ENCODE measurements at regions not wholly inside any gene's neighbourhood (a gene's known extent, or its start where the extent isn't known, plus 50 kb on each side); places are given as distances from the start of the nearest gene placed in this dataset.

GRCh38 chr5:125489146-125489545, 742.7 kb upstream of the ZNF608 start:
- H3K9me3 Mint-ChIP-seq (ENCODE audit: low read depth): peaks cover 6% of the 10 kb centered on the region
- DNase-seq (ENCODE audit: low spot score, unreplicated experiment): no peak
- H3K36me3 Mint-ChIP-seq (ENCODE audit: insufficient read depth): no peaks in the 10 kb centered on the region
- H3K27me3 Mint-ChIP-seq: no peaks in the 10 kb centered on the region
- peaks cover 41% of the 10 kb centered on the region for H3K4me1 Mint-ChIP-seq (ENCODE audit: low read depth)
- no peak overlapping the region for H3K27ac Mint-ChIP-seq
- no peak for TF ChIP-seq CTCF (IDR thresholded peaks at IDR 0.05; ENCODE audit: unreplicated experiment)
- no peak overlapping the region for H3K4me3 Mint-ChIP-seq (ENCODE audit: low read depth)

GRCh38 chr5:125491986-125492492, 745.6 kb upstream of the ZNF608 start:
- no peak overlapping the region for H3K27ac Mint-ChIP-seq
- no peak for DNase-seq (ENCODE audit: low spot score, unreplicated experiment)
- no peak for TF ChIP-seq CTCF (IDR thresholded peaks at IDR 0.05; ENCODE audit: unreplicated experiment)

DNA sequence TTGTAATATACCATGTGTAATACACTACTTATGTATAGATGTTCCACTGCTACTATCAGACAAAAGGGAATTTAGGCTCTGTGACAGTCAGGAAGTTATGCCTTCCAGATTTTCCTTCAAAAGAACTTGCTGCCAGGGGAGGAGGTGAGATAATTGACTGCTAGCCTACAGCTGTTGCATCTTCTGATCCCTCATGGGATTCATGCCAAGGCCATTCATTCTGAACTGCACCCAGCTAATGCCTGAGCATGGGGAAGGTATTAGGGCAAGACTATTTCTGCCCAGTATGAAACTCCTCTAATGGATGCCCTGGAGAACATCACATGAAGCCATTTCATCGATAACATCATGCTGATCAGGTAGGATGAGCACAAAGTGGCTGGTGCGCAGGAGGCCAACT, 746.5 kb upstream of the ZNF608 start:
- no peak overlapping the region for H3K27ac Mint-ChIP-seq
- TF ChIP-seq CTCF (IDR thresholded peaks at IDR 0.05; ENCODE audit: unreplicated experiment): no peak
- H3K27me3 Mint-ChIP-seq: no peaks in the 10 kb centered on the region
- DNase-seq (ENCODE audit: low spot score, unreplicated experiment): no peak
- H3K4me3 Mint-ChIP-seq (ENCODE audit: low read depth): no peak overlapping the region
- H3K9me3 Mint-ChIP-seq (ENCODE audit: low read depth): peaks cover 6% of the 10 kb centered on the region
- peaks cover 22% of the 10 kb centered on the region for H3K4me1 Mint-ChIP-seq (ENCODE audit: low read depth)
- H3K36me3 Mint-ChIP-seq (ENCODE audit: insufficient read depth): no peaks in the 10 kb centered on the region

More at GRCh38 chr5:125491986-125492492, 745.6 kb upstream of the ZNF608 start:
- no peaks in the 10 kb centered on the region for H3K36me3 Mint-ChIP-seq (ENCODE audit: insufficient read depth)
- H3K4me1 Mint-ChIP-seq (ENCODE audit: low read depth): peaks cover 21% of the 10 kb centered on the region
- no peak overlapping the region for H3K4me3 Mint-ChIP-seq (ENCODE audit: low read depth)
- H3K27me3 Mint-ChIP-seq: no peaks in the 10 kb centered on the region
- H3K9me3 Mint-ChIP-seq (ENCODE audit: low read depth): peaks cover 6% of the 10 kb centered on the region

DNA sequence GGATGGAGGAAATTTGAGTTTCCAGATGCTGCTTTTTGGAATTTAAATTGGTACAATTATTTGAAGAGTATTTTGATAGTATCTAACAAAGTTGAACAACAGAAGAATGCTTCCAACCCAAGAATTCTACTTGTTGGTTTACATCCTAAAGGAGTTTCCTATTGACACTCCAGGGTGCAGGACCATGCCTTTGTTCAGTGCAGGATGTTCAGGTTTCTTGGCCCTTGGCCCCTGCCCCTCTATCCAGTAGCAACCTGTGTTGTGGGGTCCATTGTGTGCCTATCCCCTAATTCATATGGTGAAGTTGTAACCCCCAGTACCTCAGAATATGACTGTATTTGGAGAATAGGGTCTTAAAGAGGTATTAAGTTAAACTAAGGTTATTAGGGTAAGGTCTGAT, 750.0 kb upstream of the ZNF608 start:
- peaks cover 7% of the 10 kb centered on the region for H3K4me1 Mint-ChIP-seq (ENCODE audit: low read depth)
- H3K36me3 Mint-ChIP-seq (ENCODE audit: insufficient read depth): no peaks in the 10 kb centered on the region
- no peak overlapping the region for H3K4me3 Mint-ChIP-seq (ENCODE audit: low read depth)
- no peaks in the 10 kb centered on the region for H3K27me3 Mint-ChIP-seq
- DNase-seq (ENCODE audit: low spot score, unreplicated experiment): no peak
- no peak overlapping the region for H3K27ac Mint-ChIP-seq
- no peak for TF ChIP-seq CTCF (IDR thresholded peaks at IDR 0.05; ENCODE audit: unreplicated experiment)
- peaks cover 6% of the 10 kb centered on the region for H3K9me3 Mint-ChIP-seq (ENCODE audit: low read depth)

GRCh38 chr5:125497651-125498050, 751.2 kb upstream of the ZNF608 start:
- H3K9me3 Mint-ChIP-seq (ENCODE audit: low read depth): peaks cover 6% of the 10 kb centered on the region
- DNase-seq (ENCODE audit: low spot score, unreplicated experiment): no peak
- no peak overlapping the region for H3K27ac Mint-ChIP-seq
- H3K4me3 Mint-ChIP-seq (ENCODE audit: low read depth): no peak overlapping the region
- no peaks in the 10 kb centered on the region for H3K36me3 Mint-ChIP-seq (ENCODE audit: insufficient read depth)
- no peak for TF ChIP-seq CTCF (IDR thresholded peaks at IDR 0.05; ENCODE audit: unreplicated experiment)
- no peaks in the 10 kb centered on the region for H3K27me3 Mint-ChIP-seq
- H3K4me1 Mint-ChIP-seq (ENCODE audit: low read depth): peaks cover 5% of the 10 kb centered on the region
